ENCODE measurements at regions not wholly inside any gene's neighbourhood (a gene's known extent, or its start where the extent isn't known, plus 50 kb on each side); places are given as distances from the start of the nearest gene placed in this dataset.
A peak's percentile ranks its signal among the peaks of the same experiment; 100 is the strongest.
"Not testable (repeated sequence)": the region's sequence is repeated elsewhere in the genome, so short reads cannot be mapped to it uniquely, and the experiment has no call there.

GRCh38 chr6:120303527-120303926 lies 954.0 kb upstream of the MAN1A1 start:
- no peak for ATAC-seq
- DNase-seq: no peak

GRCh38 chr6:120302041-120302440 lies 952.5 kb upstream of the MAN1A1 start:
- DNase-seq: no peak
- intact Hi-C loops (cut with micrococcal nuclease): no loop called here
- no peak for ATAC-seq

More at GRCh38 chr6:120303527-120303926, 954.0 kb upstream of the MAN1A1 start:
- intact Hi-C loops (cut with micrococcal nuclease): no loop called here

- DNase-seq (no peak), ATAC-seq (no peak)
- intact Hi-C loops (cut with micrococcal nuclease): no loop called here
Observed at GRCh38 chr6:120290964-120291363, 941.4 kb upstream of the MAN1A1 start.

GRCh38 chr6:120282005-120282404 lies 932.4 kb upstream of the MAN1A1 start:
- ATAC-seq: no peak
- DNase-seq: no peak
- intact Hi-C loops (cut with micrococcal nuclease): no loop called here

- intact Hi-C loops (cut with micrococcal nuclease): no loop called here
- DNase-seq (no peak), ATAC-seq (no peak)
Observed at GRCh38 chr6:120279466-120280167, 930.1 kb upstream of the MAN1A1 start.

GRCh38 chr6:120278689-120279396 lies 929.3 kb upstream of the MAN1A1 start:
- DNase-seq (no peak), ATAC-seq (no peak)
- intact Hi-C loops (cut with micrococcal nuclease): no loop called here

GRCh38 chr6:120274547-120274946 lies 925.0 kb upstream of the MAN1A1 start:
- no peak for DNase-seq
- intact Hi-C loops (cut with micrococcal nuclease): no loop called here
- ATAC-seq: no peak

- intact Hi-C loops (cut with micrococcal nuclease): no loop called here
- ATAC-seq (no peak), DNase-seq (no peak)
Observed at GRCh38 chr6:120273411-120273810, 923.9 kb upstream of the MAN1A1 start.

- intact Hi-C loops (cut with micrococcal nuclease): no loop called here
- ATAC-seq (no peak), DNase-seq (no peak)
Observed at GRCh38 chr6:120272038-120272437, 922.5 kb upstream of the MAN1A1 start.

GRCh38 chr6:120268256-120268655 lies 918.7 kb upstream of the MAN1A1 start:
- DNase-seq: peak; percentile 15
- intact Hi-C loops (cut with micrococcal nuclease); ATAC-seq: not testable (repeated sequence)

- no peak for ATAC-seq
- DNase-seq: no peak
- intact Hi-C loops (cut with micrococcal nuclease): no loop called here
Observed at GRCh38 chr6:120262354-120262753, 912.8 kb upstream of the MAN1A1 start.

- DNase-seq (no peak), ATAC-seq (peak; percentile 57)
- intact Hi-C loops (cut with micrococcal nuclease): no loop called here
Observed at GRCh38 chr6:120260636-120261035, 911.1 kb upstream of the MAN1A1 start.

GRCh38 chr6:120254651-120255050 lies 905.1 kb upstream of the MAN1A1 start:
- DNase-seq: no peak
- no peak for ATAC-seq
- intact Hi-C loops (cut with micrococcal nuclease): no loop called here

GRCh38 chr6:120248451-120248850 lies 898.9 kb upstream of the MAN1A1 start:
- DNase-seq (no peak), ATAC-seq (no peak)
- intact Hi-C loops (cut with micrococcal nuclease): no loop called here

- no peak for DNase-seq
- ATAC-seq: no peak
- intact Hi-C loops (cut with micrococcal nuclease): no loop called here
Observed at GRCh38 chr6:120237221-120237620, 887.7 kb upstream of the MAN1A1 start.

GRCh38 chr6:120230008-120230407 lies 880.4 kb upstream of the MAN1A1 start:
- intact Hi-C loops (cut with micrococcal nuclease): no loop called here
- no peak for ATAC-seq

GRCh38 chr6:120228297-120228696 lies 878.7 kb upstream of the MAN1A1 start:
- intact Hi-C loops (cut with micrococcal nuclease): no loop called here
- ATAC-seq (no peak), DNase-seq (no peak)

More at GRCh38 chr6:120230008-120230407, 880.4 kb upstream of the MAN1A1 start:
- no peak for DNase-seq

GRCh38 chr6:120219339-120219738 lies 869.8 kb upstream of the MAN1A1 start:
- ATAC-seq (no peak), DNase-seq (no peak)
- intact Hi-C loops (cut with micrococcal nuclease): no loop called here

- intact Hi-C loops (cut with micrococcal nuclease): no loop called here
- ATAC-seq: no peak
- no peak for DNase-seq
Observed at GRCh38 chr6:120214088-120214499, 864.5 kb upstream of the MAN1A1 start.

- ATAC-seq (no peak), DNase-seq (no peak)
- intact Hi-C loops (cut with micrococcal nuclease): no loop called here
Observed at GRCh38 chr6:120211955-120212792, 862.6 kb upstream of the MAN1A1 start.
